ENCODE measurements at regions not wholly inside any gene's neighbourhood (a gene's known extent, or its start where the extent isn't known, plus 50 kb on each side); places are given as distances from the start of the nearest gene placed in this dataset.
"Not testable (repeated sequence)": the region's sequence is repeated elsewhere in the genome, so short reads cannot be mapped to it uniquely, and the experiment has no call there.

DNA sequence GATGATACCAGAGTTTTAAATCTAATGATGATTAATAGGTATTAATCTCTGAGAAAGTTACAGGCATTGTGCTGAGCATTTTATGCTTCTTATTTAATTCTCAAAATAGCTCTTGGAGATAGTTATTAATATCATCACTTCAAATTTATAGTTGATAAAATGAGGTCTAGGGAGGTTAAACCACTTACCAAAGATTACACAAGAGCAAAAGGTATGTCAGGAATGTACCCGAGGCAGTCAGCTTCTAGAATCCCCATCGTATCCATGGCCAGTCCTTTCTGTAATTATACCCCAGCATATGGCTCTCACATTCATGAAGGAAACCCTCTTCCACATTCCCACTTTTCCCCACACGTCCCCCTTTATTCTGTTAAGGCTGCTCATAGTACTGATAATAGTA, 421.3 kb downstream of the PYDC2 start:
- DNase-seq (ENCODE audit: extremely low spot score), result no peak
- Histone ChIP-seq H3K27ac (ENCODE audit: low read depth) (no peak overlapping the region), H3K36me3 (ENCODE audit: insufficient read depth) (no peaks in the 10 kb centered on the region), H3K4me1 (ENCODE audit: insufficient read depth) (no peaks in the 10 kb centered on the region), H3K4me3 (ENCODE audit: low read depth, low read length) (no peak overlapping the region)
- 36% methylated on average over 3 of the region's 3 CpGs for WGBS

DNA sequence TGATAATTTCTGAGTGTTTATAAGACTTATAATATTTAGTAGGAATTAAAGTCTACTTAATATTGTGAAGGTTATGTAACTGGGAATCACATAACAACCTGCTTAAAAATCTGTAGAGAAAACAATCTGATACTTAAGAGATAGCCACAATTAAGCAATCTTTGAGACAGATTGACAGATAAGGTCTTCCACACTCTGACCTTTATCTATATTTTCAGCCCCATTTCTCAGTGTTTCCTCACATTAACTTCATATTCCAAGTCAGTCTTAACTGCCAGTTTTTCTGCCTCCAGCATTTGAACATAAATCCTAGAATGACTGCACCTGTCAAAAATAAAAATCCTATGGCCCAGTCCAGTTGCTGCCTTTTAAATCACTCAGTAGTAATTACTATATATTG, 423.2 kb downstream of the PYDC2 start:
- H3K4me1 ChIP-seq (ENCODE audit: insufficient read depth), result no peaks in the 10 kb centered on the region
- H3K36me3 ChIP-seq (ENCODE audit: insufficient read depth), result no peaks in the 10 kb centered on the region
- no peak overlapping the region for H3K4me3 ChIP-seq (ENCODE audit: low read depth, low read length)
- H3K27ac ChIP-seq (ENCODE audit: low read depth), result no peak overlapping the region
- no peak for DNase-seq (ENCODE audit: extremely low spot score)

DNA sequence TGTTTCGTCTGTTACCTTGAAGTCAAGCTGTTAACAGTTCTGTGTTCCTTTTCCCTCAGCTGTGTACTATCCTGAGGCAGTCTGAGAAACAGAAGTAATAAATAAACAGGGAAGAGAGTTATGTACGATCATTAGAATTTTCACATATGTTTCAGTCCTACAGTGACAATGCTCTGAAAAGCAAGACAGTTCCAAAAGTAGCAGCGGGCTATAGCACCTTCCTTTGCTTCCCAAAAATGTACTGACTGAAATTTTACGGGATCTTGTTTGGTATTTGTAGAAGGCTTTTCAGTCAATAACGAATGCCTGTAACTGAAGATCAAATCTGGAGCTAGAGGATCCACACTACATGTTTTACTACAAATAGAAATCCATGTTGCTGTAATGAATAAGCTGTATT, 428.1 kb downstream of the PYDC2 start:
- H3K4me1 ChIP-seq (ENCODE audit: insufficient read depth), result no peaks in the 10 kb centered on the region
- no peaks in the 10 kb centered on the region for H3K36me3 ChIP-seq (ENCODE audit: insufficient read depth)
- no peak overlapping the region for H3K27ac ChIP-seq (ENCODE audit: low read depth)
- no peak overlapping the region for H3K4me3 ChIP-seq (ENCODE audit: low read depth, low read length)
- WGBS, result 48% methylated on average over 5 of the region's 5 CpGs
- DNase-seq (ENCODE audit: extremely low spot score), result no peak

DNA sequence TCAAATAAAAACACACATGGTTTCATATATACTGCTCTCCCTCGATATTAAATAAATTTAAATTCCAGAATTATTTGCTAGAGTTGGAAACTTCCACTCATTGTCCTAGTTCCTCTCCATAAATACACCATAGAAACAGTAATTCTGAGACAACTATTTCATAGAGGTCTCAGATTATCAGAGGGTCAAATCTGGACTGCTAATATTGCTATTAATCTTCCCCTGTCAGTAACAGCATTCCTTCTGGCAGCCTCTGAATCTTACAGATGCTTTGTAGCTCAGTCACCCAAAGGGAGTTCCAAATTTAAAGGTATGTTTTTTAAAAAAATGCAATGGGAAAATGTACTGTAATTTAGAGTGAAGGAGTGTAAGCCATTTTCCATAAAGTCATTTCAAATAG, 428.8 kb downstream of the PYDC2 start:
- H3K36me3 ChIP-seq (ENCODE audit: insufficient read depth), result no peaks in the 10 kb centered on the region
- no peak overlapping the region for H3K4me3 ChIP-seq (ENCODE audit: low read depth, low read length)
- no peaks in the 10 kb centered on the region for H3K4me1 ChIP-seq (ENCODE audit: insufficient read depth)
- no peak overlapping the region for H3K27ac ChIP-seq (ENCODE audit: low read depth)
- 23% methylated on average over 1 of the region's 1 CpG for WGBS
- DNase-seq (ENCODE audit: extremely low spot score), result no peak

DNA sequence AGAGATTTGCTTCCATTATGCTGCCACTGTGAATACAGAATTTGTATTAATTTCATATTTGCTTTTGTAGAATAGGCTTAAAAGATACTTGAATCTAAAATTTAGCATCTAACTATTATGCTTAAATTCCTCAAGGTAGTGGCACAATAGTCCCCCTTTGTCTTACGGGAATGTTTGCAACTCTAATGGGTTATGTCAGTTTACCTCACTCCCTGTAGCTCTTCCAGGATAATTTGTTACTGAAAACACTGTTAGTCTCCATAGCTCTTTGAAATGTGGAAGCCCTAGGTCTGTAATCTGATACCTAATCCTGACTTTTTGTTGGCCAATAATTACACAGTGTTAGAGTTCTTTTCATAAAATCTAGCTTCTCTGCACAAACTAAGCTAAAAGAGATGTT, 433.4 kb downstream of the PYDC2 start:
- no peak overlapping the region for H3K4me3 ChIP-seq (ENCODE audit: low read depth, low read length)
- no peak for DNase-seq (ENCODE audit: extremely low spot score)
- 68% methylated on average over 1 of the region's 1 CpG for WGBS
- H3K27ac ChIP-seq (ENCODE audit: low read depth), result no peak overlapping the region
- H3K4me1 ChIP-seq (ENCODE audit: insufficient read depth), result no peaks in the 10 kb centered on the region
- no peaks in the 10 kb centered on the region for H3K36me3 ChIP-seq (ENCODE audit: insufficient read depth)

DNA sequence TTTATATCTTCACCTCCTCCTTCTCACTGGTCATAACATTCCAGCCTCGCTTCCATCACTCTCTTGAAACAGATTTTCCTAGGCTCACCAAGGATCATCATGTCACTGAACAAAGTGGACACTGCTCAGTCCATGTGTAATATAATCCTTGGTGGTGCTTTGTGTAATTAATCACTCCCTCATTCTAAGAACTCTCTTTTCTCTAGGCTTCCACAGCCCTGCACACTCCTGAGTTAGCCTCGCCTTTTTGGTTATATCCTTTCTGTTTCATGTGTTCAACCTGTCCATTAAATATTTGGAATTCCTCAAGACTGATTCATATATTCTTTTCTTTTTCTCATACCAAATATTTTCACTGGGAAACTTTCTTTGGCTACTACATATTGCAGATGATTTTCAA, 440.8 kb downstream of the PYDC2 start:
- H3K4me3 ChIP-seq (ENCODE audit: low read depth, low read length), result no peak overlapping the region
- no peaks in the 10 kb centered on the region for H3K4me1 ChIP-seq (ENCODE audit: insufficient read depth)
- no peaks in the 10 kb centered on the region for H3K36me3 ChIP-seq (ENCODE audit: insufficient read depth)
- DNase-seq (ENCODE audit: extremely low spot score), result no peak
- H3K27ac ChIP-seq (ENCODE audit: low read depth), result no peak overlapping the region
- 76% methylated on average over 2 of the region's 2 CpGs for WGBS

DNA sequence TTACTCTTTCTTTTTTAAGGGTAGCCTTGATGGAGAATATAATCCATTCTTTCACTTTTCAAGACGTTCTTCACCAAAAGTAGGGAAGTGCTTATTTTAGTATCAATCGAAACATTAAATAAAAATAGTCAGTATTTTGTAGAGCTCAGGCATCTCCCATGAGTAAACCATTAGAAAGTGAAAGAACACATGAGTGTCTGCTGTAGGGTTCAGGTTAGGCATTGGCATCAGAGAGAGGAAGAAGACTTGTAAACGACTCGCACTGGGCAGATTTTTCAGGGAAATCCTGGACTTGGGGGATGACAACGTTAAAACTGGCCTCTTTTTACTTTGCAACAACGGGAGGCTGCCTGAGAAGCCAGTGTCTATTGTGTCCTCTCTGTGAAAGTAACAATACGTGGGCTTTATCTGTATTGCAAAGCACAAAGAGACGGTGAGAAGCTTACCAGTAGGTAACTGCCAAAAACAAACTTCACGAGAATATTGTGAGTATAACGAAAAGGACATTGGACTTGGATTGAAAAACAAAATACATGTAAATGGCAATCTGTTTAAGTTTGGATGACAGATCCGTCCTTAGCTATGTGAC, 451.7 kb downstream of the PYDC2 start:
- H3K4me3 ChIP-seq (ENCODE audit: low read depth, low read length), result no peak overlapping the region
- WGBS, result 84% methylated on average over 11 of the region's 11 CpGs
- no peak for DNase-seq (ENCODE audit: extremely low spot score)
- no peaks in the 10 kb centered on the region for H3K4me1 ChIP-seq (ENCODE audit: insufficient read depth)
- no peak overlapping the region for H3K27ac ChIP-seq (ENCODE audit: low read depth)
- H3K36me3 ChIP-seq (ENCODE audit: insufficient read depth), result no peaks in the 10 kb centered on the region

DNA sequence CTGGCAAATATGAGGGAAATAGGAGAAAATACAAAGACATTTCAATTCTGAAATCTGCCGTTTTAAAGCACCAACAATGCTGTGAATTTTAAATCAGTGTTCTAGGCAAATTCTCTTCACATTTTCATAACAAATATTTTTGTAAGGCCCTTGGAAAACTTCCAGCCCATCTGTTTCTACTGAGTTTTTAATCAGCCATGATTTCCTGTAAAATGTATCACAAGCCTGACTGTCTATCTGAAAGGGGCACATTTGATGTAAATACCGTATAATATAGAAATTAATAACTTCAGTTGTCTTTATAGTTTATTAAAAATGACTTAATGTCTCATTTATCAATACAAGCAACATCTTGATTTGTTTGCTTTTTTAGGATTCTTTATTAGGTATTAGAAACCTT, 454.7 kb downstream of the PYDC2 start:
- 38% methylated on average over 2 of the region's 2 CpGs for WGBS
- no peaks in the 10 kb centered on the region for H3K36me3 ChIP-seq (ENCODE audit: insufficient read depth)
- H3K27ac ChIP-seq (ENCODE audit: low read depth), result no peak overlapping the region
- H3K4me1 ChIP-seq (ENCODE audit: insufficient read depth), result no peaks in the 10 kb centered on the region
- DNase-seq (ENCODE audit: extremely low spot score), result no peak
- no peak overlapping the region for H3K4me3 ChIP-seq (ENCODE audit: low read depth, low read length)

DNA sequence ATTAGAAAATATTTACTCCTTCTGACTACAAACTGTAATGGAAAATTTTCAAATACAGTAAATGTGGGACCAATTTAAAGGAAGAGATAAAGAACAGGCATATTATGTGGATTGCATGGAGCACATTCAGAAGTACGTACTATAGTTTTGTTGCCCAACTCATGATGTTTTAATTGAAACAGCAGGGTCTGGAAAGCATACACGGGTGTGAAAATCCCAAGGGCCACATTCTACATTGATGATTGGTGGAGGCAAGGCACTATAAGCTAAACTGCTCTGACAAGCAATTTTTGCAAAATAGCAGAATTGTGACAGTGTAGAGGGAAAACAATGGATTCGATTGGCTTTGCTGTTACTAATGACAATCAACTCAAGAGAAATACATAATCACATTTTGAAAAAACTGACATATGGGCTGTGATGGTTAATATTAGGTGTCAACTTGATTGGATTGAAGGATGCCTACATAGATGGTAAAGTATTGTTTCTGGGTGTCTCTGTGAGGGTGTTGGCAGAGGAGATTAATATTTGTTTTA, 458.6 kb downstream of the PYDC2 start:
- no peaks in the 10 kb centered on the region for H3K4me1 ChIP-seq (ENCODE audit: insufficient read depth)
- no peak overlapping the region for H3K27ac ChIP-seq (ENCODE audit: low read depth)
- H3K4me3 ChIP-seq (ENCODE audit: low read depth, low read length), result no peak overlapping the region
- no peak for DNase-seq (ENCODE audit: extremely low spot score)
- H3K36me3 ChIP-seq (ENCODE audit: insufficient read depth), result no peaks in the 10 kb centered on the region
- WGBS, result 83% methylated on average over 3 of the region's 3 CpGs

DNA sequence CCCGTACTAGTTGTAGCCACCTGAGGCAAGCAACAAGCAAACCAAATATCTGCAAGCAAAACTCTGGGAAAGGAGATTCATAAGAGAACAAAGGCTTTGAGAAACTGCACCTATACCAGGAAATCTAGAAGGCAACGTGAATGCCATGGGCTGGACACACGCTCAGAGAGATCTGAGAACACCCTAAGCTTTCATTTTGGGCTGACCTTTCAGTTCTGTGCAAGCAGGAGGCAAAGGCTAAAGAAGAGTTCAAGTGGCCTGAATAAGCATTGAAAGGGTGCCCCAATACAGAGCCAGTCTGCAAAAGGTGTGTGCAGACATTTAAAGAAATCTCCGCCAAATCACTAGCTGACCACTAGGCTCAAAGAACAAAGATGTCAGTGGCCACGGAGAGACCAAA, 461.6 kb downstream of the PYDC2 start:
- H3K4me3 ChIP-seq (ENCODE audit: low read depth, low read length), result no peak overlapping the region
- no peaks in the 10 kb centered on the region for H3K36me3 ChIP-seq (ENCODE audit: insufficient read depth)
- 77% methylated on average over 5 of the region's 5 CpGs for WGBS
- no peak for DNase-seq (ENCODE audit: extremely low spot score)
- H3K4me1 ChIP-seq (ENCODE audit: insufficient read depth), result no peaks in the 10 kb centered on the region
- no peak overlapping the region for H3K27ac ChIP-seq (ENCODE audit: low read depth)

DNA sequence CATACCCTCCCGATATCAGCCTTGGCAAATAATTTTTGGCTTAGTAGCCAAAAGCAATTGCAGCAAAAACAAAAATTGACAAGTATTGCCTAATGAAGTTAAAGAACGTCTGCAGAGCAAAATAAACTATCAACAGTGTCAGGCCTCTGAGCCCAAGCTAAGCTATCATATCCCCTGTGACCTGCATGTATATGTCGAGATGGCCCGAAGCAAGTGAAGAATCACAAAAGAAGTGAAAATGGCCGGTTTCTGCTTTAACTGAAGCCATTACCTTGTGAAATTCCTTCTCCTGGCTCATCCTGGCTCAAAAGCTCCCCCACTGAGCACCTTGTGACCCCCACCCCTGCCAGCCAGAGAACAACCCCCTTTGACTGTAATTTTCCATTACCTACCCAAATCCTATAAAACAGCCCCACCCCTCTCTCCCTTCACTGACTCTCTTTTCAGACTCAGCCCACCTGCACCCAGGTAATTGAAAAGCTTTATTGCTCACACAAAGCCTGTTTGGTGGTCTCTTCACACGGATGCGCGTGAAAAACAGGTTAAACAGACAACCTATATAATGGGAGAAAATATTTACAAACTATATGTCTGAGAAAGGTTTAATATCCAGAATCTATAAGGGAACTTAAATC, 466.3 kb downstream of the PYDC2 start:
- DNase-seq (ENCODE audit: extremely low spot score); H3K36me3 ChIP-seq (ENCODE audit: insufficient read depth); H3K27ac ChIP-seq (ENCODE audit: low read depth); H3K4me1 ChIP-seq (ENCODE audit: insufficient read depth); H3K4me3 ChIP-seq (ENCODE audit: low read depth, low read length): not testable (repeated sequence)
- WGBS, result 77% methylated on average over 8 of the region's 8 CpGs

DNA sequence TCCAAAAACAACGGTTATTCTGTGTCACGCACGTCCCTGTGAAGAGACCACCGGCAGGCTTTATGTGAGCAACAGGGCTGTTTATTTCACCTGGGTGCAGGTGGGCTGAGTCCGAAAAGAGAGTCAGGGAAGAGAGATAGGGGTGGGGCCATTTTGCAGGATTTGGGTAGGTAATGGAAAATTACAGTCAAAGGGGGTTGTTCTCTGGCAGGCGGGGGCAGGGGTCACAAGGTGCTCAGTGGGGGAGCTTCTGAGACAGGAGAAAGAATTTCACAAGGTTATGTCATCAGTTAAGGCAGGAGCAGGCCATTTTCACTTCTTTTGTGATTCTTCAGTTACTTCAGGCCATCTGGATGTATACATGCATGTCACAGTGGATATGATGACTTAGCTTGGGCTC, 467.0 kb downstream of the PYDC2 start:
- not testable (repeated sequence) for H3K4me1 ChIP-seq (ENCODE audit: insufficient read depth); H3K4me3 ChIP-seq (ENCODE audit: low read depth, low read length); DNase-seq (ENCODE audit: extremely low spot score); H3K27ac ChIP-seq (ENCODE audit: low read depth); H3K36me3 ChIP-seq (ENCODE audit: insufficient read depth)
- WGBS, result 79% methylated on average over 6 of the region's 6 CpGs

DNA sequence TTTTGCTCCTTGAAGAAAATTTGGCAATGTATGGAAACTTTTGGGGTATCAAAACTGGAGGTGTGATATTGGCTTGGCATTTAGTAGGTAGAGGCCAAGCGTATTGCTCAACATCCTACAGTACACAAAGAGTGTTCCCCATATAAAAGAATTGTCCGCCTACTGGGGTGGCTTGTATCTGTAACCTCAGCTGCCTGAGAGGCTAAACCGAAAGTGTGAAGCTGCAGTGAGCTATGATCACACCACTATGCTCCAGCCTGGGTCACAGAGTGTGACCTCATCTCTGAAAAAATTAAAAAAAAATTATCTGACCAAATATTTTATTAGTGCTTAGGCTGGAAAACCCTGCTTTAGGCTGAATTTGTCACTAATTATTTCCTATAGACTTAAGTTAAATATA, 483.9 kb downstream of the PYDC2 start:
- no peak overlapping the region for H3K4me3 ChIP-seq (ENCODE audit: low read depth, low read length)
- H3K27ac ChIP-seq (ENCODE audit: low read depth), result no peak overlapping the region
- no peaks in the 10 kb centered on the region for H3K4me1 ChIP-seq (ENCODE audit: insufficient read depth)
- 94% methylated on average over 3 of the region's 3 CpGs for WGBS
- no peaks in the 10 kb centered on the region for H3K36me3 ChIP-seq (ENCODE audit: insufficient read depth)
- no peak for DNase-seq (ENCODE audit: extremely low spot score)

DNA sequence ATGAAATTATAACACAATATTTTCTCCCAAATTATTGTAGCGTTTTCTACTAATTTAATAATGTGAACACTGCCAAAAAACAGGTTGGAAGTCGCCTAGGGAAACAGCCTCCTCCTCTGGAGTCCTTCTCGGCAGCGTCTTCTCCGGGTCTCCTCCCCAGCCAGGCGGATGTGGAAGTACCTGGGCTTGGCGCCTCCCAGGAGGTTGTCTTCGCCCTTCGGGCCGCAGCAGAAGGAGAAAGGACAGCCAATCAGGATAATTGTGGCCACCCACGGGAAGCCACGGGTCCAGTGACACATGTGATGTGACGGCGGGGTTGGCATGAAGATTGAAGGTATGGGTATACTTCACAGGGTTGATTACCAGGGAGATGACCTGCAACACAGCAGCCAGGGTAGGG, 491.2 kb downstream of the PYDC2 start:
- no peak overlapping the region for H3K27ac ChIP-seq (ENCODE audit: low read depth)
- 94% methylated on average over 14 of the region's 14 CpGs for WGBS
- H3K4me1 ChIP-seq (ENCODE audit: insufficient read depth), result no peaks in the 10 kb centered on the region
- H3K36me3 ChIP-seq (ENCODE audit: insufficient read depth), result no peaks in the 10 kb centered on the region
- DNase-seq (ENCODE audit: extremely low spot score), result no peak
- no peak overlapping the region for H3K4me3 ChIP-seq (ENCODE audit: low read depth, low read length)

DNA sequence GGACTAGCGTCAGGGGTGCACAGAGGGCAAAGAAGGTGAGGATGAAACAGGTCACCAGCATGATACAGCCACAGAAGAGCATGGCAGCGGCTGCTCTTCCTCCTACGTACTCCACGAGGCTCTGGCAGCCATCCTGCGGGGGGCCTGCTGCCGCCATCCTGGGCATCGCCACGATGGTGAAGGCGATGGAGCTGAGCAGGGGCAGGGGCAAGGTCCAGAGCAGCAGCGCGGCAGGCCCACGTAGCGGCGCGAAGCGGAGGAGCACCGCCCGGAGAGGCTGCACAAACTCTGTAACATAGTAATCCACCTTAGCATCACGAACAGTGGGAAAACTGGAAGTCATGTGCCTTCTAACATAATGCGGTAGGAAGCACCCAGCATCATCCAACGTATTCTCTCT, 491.6 kb downstream of the PYDC2 start:
- Histone ChIP-seq H3K27ac (ENCODE audit: low read depth) (no peak overlapping the region), H3K36me3 (ENCODE audit: insufficient read depth) (no peaks in the 10 kb centered on the region), H3K4me3 (ENCODE audit: low read depth, low read length) (no peak overlapping the region), H3K4me1 (ENCODE audit: insufficient read depth) (no peaks in the 10 kb centered on the region)
- WGBS, result 91% methylated on average over 21 of the region's 21 CpGs
- no peak for DNase-seq (ENCODE audit: extremely low spot score)

Data from urinary bladder (tissue), 3 donors.